Duodenal mucosa (tissue), 2 donors: ENCODE measurements at regions not wholly inside any gene's neighbourhood (a gene's known extent, or its start where the extent isn't known, plus 50 kb on each side); places are given as distances from the start of the nearest gene placed in this dataset.

ENCODE experiments used
- H3K27ac ChIP-seq: one replicate; pipeline ENCODE4 v1.7.0; 2013; ENCODE audit warnings: low read depth, low read length
- H3K27me3 ChIP-seq, 2 donors: one replicate each; pipeline ENCODE4 v1.7.0; 2013; ENCODE audit warnings: low read length in 2 of 2, control low read depth in 1 of 2; ENCODE audit not compliant: insufficient read depth in 2 of 2, control insufficient read depth in 1 of 2
- H3K36me3 ChIP-seq, 2 donors: one replicate each; pipeline ENCODE4 v1.7.0; 2013; ENCODE audit warnings: low read length in 2 of 2, control low read depth in 1 of 2; ENCODE audit not compliant: insufficient read depth in 2 of 2, control insufficient read depth in 1 of 2
- H3K4me1 ChIP-seq, 2 donors: one replicate each; pipeline ENCODE4 v1.7.0; 2013; ENCODE audit warnings: low read length in 2 of 2, control low read depth in 1 of 2; ENCODE audit not compliant: insufficient read depth in 2 of 2, control insufficient read depth in 1 of 2
- H3K4me3 ChIP-seq, 2 donors: one replicate each; pipeline ENCODE4 v1.7.0; 2013; ENCODE audit warnings: low read length in 2 of 2, low read depth in 1 of 2
- H3K9ac ChIP-seq, 2 donors: one replicate each; pipeline ENCODE4 v1.7.0; 2013; ENCODE audit warnings: low read length in 2 of 2, low read depth in 1 of 2
- H3K9me3 ChIP-seq, 2 donors: one replicate each; pipeline ENCODE4 v1.7.0; 2013; ENCODE audit warnings: low read length in 2 of 2, control low read depth in 1 of 2; ENCODE audit not compliant: control insufficient read depth in 1 of 2

GRCh38 chr10:128875956-128876736 is 590.9 kb upstream of the MGMT start:
- Histone ChIP-seq H3K36me3 (no peaks in the 10 kb centered on the region), H3K9ac (no peak overlapping the region), H3K4me3 (no peak overlapping the region), H3K27ac (no peak overlapping the region), H3K4me1 (no peaks in the 10 kb centered on the region), H3K27me3 (no peaks in the 10 kb centered on the region), H3K9me3 (no peaks in the 10 kb centered on the region)

GRCh38 chr10:128877141-128877540 is 589.9 kb upstream of the MGMT start:
- no peak overlapping the region for H3K27ac ChIP-seq
- H3K4me1 ChIP-seq, result no peaks in the 10 kb centered on the region

GRCh38 chr10:128877936-128878335 is 589.1 kb upstream of the MGMT start:
- H3K36me3 ChIP-seq, result no peaks in the 10 kb centered on the region
- no peak overlapping the region for H3K9ac ChIP-seq
- no peaks in the 10 kb centered on the region for H3K4me1 ChIP-seq
- H3K4me3 ChIP-seq, result no peak overlapping the region
- H3K27me3 ChIP-seq, result no peaks in the 10 kb centered on the region
- H3K27ac ChIP-seq, result no peak overlapping the region
- H3K9me3 ChIP-seq, result no peaks in the 10 kb centered on the region

More at GRCh38 chr10:128877141-128877540, 589.9 kb upstream of the MGMT start:
- Histone ChIP-seq H3K36me3 (no peaks in the 10 kb centered on the region), H3K27me3 (no peaks in the 10 kb centered on the region), H3K4me3 (no peak overlapping the region), H3K9ac (no peak overlapping the region), H3K9me3 (no peaks in the 10 kb centered on the region)

- Histone ChIP-seq H3K36me3 (no peaks in the 10 kb centered on the region), H3K9me3 (no peaks in the 10 kb centered on the region), H3K4me3 (no peak overlapping the region), H3K4me1 (no peaks in the 10 kb centered on the region), H3K27me3 (no peaks in the 10 kb centered on the region), H3K9ac (no peak overlapping the region), H3K27ac (no peak overlapping the region)
Observed at GRCh38 chr10:128879030-128879429, 588.0 kb upstream of the MGMT start.

GRCh38 chr10:128879441-128880140 is 587.5 kb upstream of the MGMT start:
- no peaks in the 10 kb centered on the region for H3K9me3 ChIP-seq
- H3K36me3 ChIP-seq, result no peaks in the 10 kb centered on the region
- no peak overlapping the region for H3K9ac ChIP-seq
- no peak overlapping the region for H3K27ac ChIP-seq
- H3K4me3 ChIP-seq, result no peak overlapping the region
- H3K4me1 ChIP-seq, result no peaks in the 10 kb centered on the region
- H3K27me3 ChIP-seq, result no peaks in the 10 kb centered on the region

GRCh38 chr10:128880159-128880725 is 586.8 kb upstream of the MGMT start:
- no peak overlapping the region for H3K4me3 ChIP-seq
- H3K9ac ChIP-seq, result no peak overlapping the region
- no peak overlapping the region for H3K27ac ChIP-seq

GRCh38 chr10:128881086-128881485 is 586.0 kb upstream of the MGMT start:
- H3K27ac ChIP-seq, result no peak overlapping the region

More at GRCh38 chr10:128880159-128880725, 586.8 kb upstream of the MGMT start:
- Histone ChIP-seq H3K4me1 (no peaks in the 10 kb centered on the region), H3K9me3 (peaks cover 0 to 5% of the 10 kb centered on the region in 2 donors), H3K27me3 (no peaks in the 10 kb centered on the region), H3K36me3 (no peaks in the 10 kb centered on the region)

GRCh38 chr10:128883231-128884032 is 583.6 kb upstream of the MGMT start:
- no peak overlapping the region for H3K9ac ChIP-seq
- no peaks in the 10 kb centered on the region for H3K27me3 ChIP-seq
- no peak overlapping the region for H3K27ac ChIP-seq
- no peaks in the 10 kb centered on the region for H3K36me3 ChIP-seq
- peaks cover 0 to 13% of the 10 kb centered on the region in 2 donors for H3K9me3 ChIP-seq
- no peaks in the 10 kb centered on the region for H3K4me1 ChIP-seq
- H3K4me3 ChIP-seq, result no peak overlapping the region

More at GRCh38 chr10:128881086-128881485, 586.0 kb upstream of the MGMT start:
- no peaks in the 10 kb centered on the region for H3K27me3 ChIP-seq
- H3K4me3 ChIP-seq, result no peak overlapping the region
- H3K9ac ChIP-seq, result no peak overlapping the region
- H3K9me3 ChIP-seq, result peaks cover 0 to 13% of the 10 kb centered on the region in 2 donors
- no peaks in the 10 kb centered on the region for H3K4me1 ChIP-seq
- no peaks in the 10 kb centered on the region for H3K36me3 ChIP-seq

GRCh38 chr10:128884033-128884425 is 583.0 kb upstream of the MGMT start:
- Histone ChIP-seq H3K27me3 (no peaks in the 10 kb centered on the region), H3K36me3 (no peaks in the 10 kb centered on the region)

More at GRCh38 chr10:128884033-128884425, 583.0 kb upstream of the MGMT start:
- Histone ChIP-seq H3K27ac (no peak overlapping the region), H3K4me3 (no peak overlapping the region), H3K9ac (no peak overlapping the region), H3K4me1 (no peaks in the 10 kb centered on the region), H3K9me3 (peaks cover 0 to 13% of the 10 kb centered on the region in 2 donors)
